OCI-LY1 (cell line): ENCODE measurements at regions not wholly inside any gene's neighbourhood (a gene's known extent, or its start where the extent isn't known, plus 50 kb on each side); places are given as distances from the start of the nearest gene placed in this dataset.

Experiments
- EZH2 ChIP-seq: fragments of 200-600 bp; sonication (generic), shearing (Covaris generic); IDR thresholded peaks from 2 replicates; pipeline ENCODE4 v1.8.0; 2017; ENCODE audit warnings: borderline replicate concordance, mixed run types, mild to moderate bottlenecking, antibody characterized with exemption, low read length, moderate library complexity, mixed read lengths
- TF ChIP-seq, protein P1 (sequence below): fragments of 200-600 bp; sonication (generic), shearing (Covaris generic); IDR thresholded peaks from 2 replicates; pipeline ENCODE4 v1.5.1; 2017; ENCODE audit warnings: mild to moderate bottlenecking, antibody characterized with exemption, low read length, moderate library complexity, mixed read lengths

DNA sequence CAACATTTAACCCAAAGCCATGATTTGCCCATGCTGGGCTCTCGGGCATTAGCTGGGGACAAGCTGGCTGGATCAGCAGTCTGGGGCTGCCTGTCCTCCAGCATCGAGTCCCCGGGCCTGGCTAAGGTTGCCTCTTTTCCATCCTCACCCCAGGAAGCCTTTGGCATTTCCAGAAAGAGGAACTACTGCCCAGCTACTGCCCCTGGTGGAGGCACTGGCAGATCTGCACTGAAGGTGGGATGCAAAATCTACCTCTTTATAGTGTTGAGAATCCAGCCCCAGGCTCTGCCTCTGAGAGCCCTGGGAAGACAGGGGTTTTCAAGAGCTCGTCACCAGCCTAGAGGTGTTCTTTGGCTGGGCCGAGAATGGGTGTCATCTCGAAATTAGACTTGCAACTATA lies 635.9 kb downstream of the MATN1 start:
- TF ChIP-seq, protein P1, sequence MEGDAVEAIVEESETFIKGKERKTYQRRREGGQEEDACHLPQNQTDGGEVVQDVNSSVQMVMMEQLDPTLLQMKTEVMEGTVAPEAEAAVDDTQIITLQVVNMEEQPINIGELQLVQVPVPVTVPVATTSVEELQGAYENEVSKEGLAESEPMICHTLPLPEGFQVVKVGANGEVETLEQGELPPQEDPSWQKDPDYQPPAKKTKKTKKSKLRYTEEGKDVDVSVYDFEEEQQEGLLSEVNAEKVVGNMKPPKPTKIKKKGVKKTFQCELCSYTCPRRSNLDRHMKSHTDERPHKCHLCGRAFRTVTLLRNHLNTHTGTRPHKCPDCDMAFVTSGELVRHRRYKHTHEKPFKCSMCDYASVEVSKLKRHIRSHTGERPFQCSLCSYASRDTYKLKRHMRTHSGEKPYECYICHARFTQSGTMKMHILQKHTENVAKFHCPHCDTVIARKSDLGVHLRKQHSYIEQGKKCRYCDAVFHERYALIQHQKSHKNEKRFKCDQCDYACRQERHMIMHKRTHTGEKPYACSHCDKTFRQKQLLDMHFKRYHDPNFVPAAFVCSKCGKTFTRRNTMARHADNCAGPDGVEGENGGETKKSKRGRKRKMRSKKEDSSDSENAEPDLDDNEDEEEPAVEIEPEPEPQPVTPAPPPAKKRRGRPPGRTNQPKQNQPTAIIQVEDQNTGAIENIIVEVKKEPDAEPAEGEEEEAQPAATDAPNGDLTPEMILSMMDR, result peak; percentile 15; the same call in 1 of the 2 replicates
- no peak for TF ChIP-seq EZH2
